ENCODE measurements at regions not wholly inside any gene's neighbourhood (a gene's known extent, or its start where the extent isn't known, plus 50 kb on each side); places are given as distances from the start of the nearest gene placed in this dataset.
A peak's percentile ranks its signal among the peaks of the same experiment; 100 is the strongest.

GRCh38 chr13:106077017-106077416 is 458.4 kb downstream of the EFNB2 start:
- no peak overlapping the region for H2AFZ ChIP-seq (ENCODE audit: low read length)
- no peaks in the 10 kb centered on the region for H3F3A ChIP-seq (ENCODE audit: low read length, unreplicated experiment)
- no peaks in the 10 kb centered on the region for H4K20me1 ChIP-seq (ENCODE audit: low read length)
- no peak overlapping the region for H3K4me2 ChIP-seq (ENCODE audit: low read length)
- CTCF ChIA-PET, result no interaction called here
- H3K9me3 ChIP-seq (ENCODE audit: low read length), result no peaks in the 10 kb centered on the region
- no peaks in the 10 kb centered on the region for H3K9me2 ChIP-seq (replicated peaks; ENCODE audit: low read length)
- TF ChIP-seq CTCF (conservative IDR thresholded peaks at IDR 0.05; ENCODE audit: low read depth, low read length) (no peak), EZH2phosphoT487 (IDR thresholded peaks at IDR 0.05; ENCODE audit: borderline replicate concordance, low read length) (no peak), EZH2 (IDR thresholded peaks at IDR 0.05; ENCODE audit: low read length, unreplicated experiment) (no peak)
- H3K9ac ChIP-seq (ENCODE audit: low read length), result no peak overlapping the region
- 0 out of 2 replicates have a peak, but pooled peaks cover 3% of the 10 kb centered on the region for H3K4me1 ChIP-seq (ENCODE audit: insufficient read depth, low read length)
- H3K79me2 ChIP-seq (ENCODE audit: low read length), result no peaks in the 10 kb centered on the region
- no peaks in the 10 kb centered on the region for H3K36me3 ChIP-seq (ENCODE audit: low read depth, low read length)
- H3K4me3 ChIP-seq (ENCODE audit: low read length), result no peak overlapping the region
- H3K27ac ChIP-seq (ENCODE audit: low read length), result no peak overlapping the region
- POLR2A ChIA-PET (ENCODE audit: unreplicated experiment), result no interaction called here
- intact Hi-C loops (cut with micrococcal nuclease), result no loop called here
- no peak for DNase-seq
- no TSS peak for BruUV-seq (replicated peaks)
- no peak for ATAC-seq
- no peaks in the 10 kb centered on the region for H3K27me3 ChIP-seq (ENCODE audit: low read length)

DNA sequence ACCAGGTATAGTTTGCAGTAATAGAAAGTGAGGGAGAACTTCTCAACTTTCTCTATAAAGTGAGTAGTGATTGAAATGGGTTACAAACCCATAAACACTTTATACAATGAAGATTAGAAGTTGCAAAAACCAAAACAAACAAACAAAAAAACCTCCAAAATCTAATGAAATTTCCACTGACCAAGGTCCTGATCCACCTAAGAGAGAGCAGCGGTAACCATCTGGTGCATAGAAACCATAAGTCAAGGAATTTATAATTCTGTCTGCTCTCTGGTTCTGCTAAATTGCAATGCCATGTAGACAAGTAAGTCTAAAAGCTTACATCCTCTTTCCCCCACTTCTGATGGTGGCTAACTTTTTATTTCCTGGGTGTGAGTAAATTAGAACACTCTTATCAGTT is 463.4 kb downstream of the EFNB2 start:
- no peaks in the 10 kb centered on the region for H3K79me2 ChIP-seq (ENCODE audit: low read length)
- no peaks in the 10 kb centered on the region for H3K36me3 ChIP-seq (ENCODE audit: low read depth, low read length)
- intact Hi-C loops (cut with micrococcal nuclease), result no loop called here
- no peak overlapping the region for H3K4me2 ChIP-seq (ENCODE audit: low read length)
- no peak for TF ChIP-seq EZH2phosphoT487 (IDR thresholded peaks at IDR 0.05; ENCODE audit: borderline replicate concordance, low read length)
- no peak for TF ChIP-seq CTCF (conservative IDR thresholded peaks at IDR 0.05; ENCODE audit: low read depth, low read length)
- TF ChIP-seq EZH2 (IDR thresholded peaks at IDR 0.05; ENCODE audit: low read length, unreplicated experiment), result no peak
- ATAC-seq, result no peak
- POLR2A ChIA-PET (ENCODE audit: unreplicated experiment), result no interaction called here
- H4K20me1 ChIP-seq (ENCODE audit: low read length), result no peaks in the 10 kb centered on the region
- no peak for DNase-seq
- no peaks in the 10 kb centered on the region for H3K4me1 ChIP-seq (ENCODE audit: insufficient read depth, low read length)
- no peak overlapping the region for H2AFZ ChIP-seq (ENCODE audit: low read length)
- H3K27me3 ChIP-seq (ENCODE audit: low read length), result no peaks in the 10 kb centered on the region
- H3K4me3 ChIP-seq (ENCODE audit: low read length), result no peak overlapping the region
- no peak overlapping the region for H3K27ac ChIP-seq (ENCODE audit: low read length)
- no peaks in the 10 kb centered on the region for H3K9me2 ChIP-seq (replicated peaks; ENCODE audit: low read length)
- H3F3A ChIP-seq (ENCODE audit: low read length, unreplicated experiment), result no peaks in the 10 kb centered on the region
- BruUV-seq (replicated peaks), result no TSS peak
- no peak overlapping the region for H3K9ac ChIP-seq (ENCODE audit: low read length)
- H3K9me3 ChIP-seq (ENCODE audit: low read length), result no peaks in the 10 kb centered on the region
- CTCF ChIA-PET, result no interaction called here

- CTCF ChIA-PET, result interaction anchor here (0.7 kb wide), 1 partner anchor 311 kb away, joined by 6 read pairs; no protein-coding TSS in a partner anchor
These were observed 471.7 kb downstream of the EFNB2 start for GRCh38 chr13:106063591-106064313.

More at GRCh38 chr13:106063591-106064313, 471.7 kb downstream of the EFNB2 start:
- intact Hi-C loops (cut with micrococcal nuclease), result no loop called here
- Histone ChIP-seq H3K27me3 (ENCODE audit: low read length) (no peaks in the 10 kb centered on the region), H3K9ac (ENCODE audit: low read length) (no peak overlapping the region), H2AFZ (ENCODE audit: low read length) (no peak overlapping the region), H4K20me1 (ENCODE audit: low read length) (no peaks in the 10 kb centered on the region), H3K4me3 (ENCODE audit: low read length) (no peak overlapping the region), H3K9me3 (ENCODE audit: low read length) (no peaks in the 10 kb centered on the region), H3K4me1 (ENCODE audit: insufficient read depth, low read length) (no peaks in the 10 kb centered on the region), H3K79me2 (ENCODE audit: low read length) (no peaks in the 10 kb centered on the region), H3K4me2 (ENCODE audit: low read length) (no peak overlapping the region), H3K9me2 (replicated peaks; ENCODE audit: low read length) (no peaks in the 10 kb centered on the region), H3K27ac (ENCODE audit: low read length) (no peak overlapping the region), H3K36me3 (ENCODE audit: low read depth, low read length) (no peaks in the 10 kb centered on the region), H3F3A (ENCODE audit: low read length, unreplicated experiment) (no peaks in the 10 kb centered on the region)
- no TSS peak for BruUV-seq (replicated peaks)
- POLR2A ChIA-PET (ENCODE audit: unreplicated experiment), result no interaction called here
- ATAC-seq (no peak), DNase-seq (peak; percentile 41)
- TF ChIP-seq EZH2phosphoT487 (IDR thresholded peaks at IDR 0.05; ENCODE audit: borderline replicate concordance, low read length) (no peak), CTCF (conservative IDR thresholded peaks at IDR 0.05; ENCODE audit: low read depth, low read length) (no peak), EZH2 (IDR thresholded peaks at IDR 0.05; ENCODE audit: low read length, unreplicated experiment) (no peak)
